T-helper 1 cell (primary cell): ENCODE measurements at regions not wholly inside any gene's neighbourhood (a gene's known extent, or its start where the extent isn't known, plus 50 kb on each side); places are given as distances from the start of the nearest gene placed in this dataset.
"Not testable (repeated sequence)": the region's sequence is repeated elsewhere in the genome, so short reads cannot be mapped to it uniquely, and the experiment has no call there.

Experiments used
- DNase-seq, 5 donors: peaks; one replicate each; pipeline ENCODE4 v3.0.0-alpha.2; 2012 to 2020

GRCh38 chr12:65656891-65657351, 167.4 kb upstream of the HMGA2 start:
- peak in 1 of 5 donors; percentile 55 for DNase-seq

DNA sequence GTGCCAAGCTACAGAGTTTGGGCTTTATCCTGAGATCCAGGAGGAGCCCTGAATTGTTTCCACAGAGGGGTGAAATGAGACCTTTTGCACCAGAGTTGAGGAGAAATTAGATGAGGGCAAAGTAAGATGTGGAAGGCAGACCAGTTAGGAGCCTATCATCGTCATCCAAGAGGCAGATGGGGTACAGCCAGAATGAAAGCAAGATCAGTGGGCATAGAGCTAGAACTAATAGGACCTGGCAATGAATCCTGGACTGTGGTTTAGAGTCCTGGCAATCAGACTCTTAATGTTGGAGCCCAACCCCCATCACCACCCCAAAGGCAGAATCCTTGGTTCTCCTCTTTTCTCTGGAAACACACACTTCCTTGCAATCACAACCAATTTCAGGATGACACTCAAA, 166.6 kb upstream of the HMGA2 start:
- DNase-seq = no peak

- no peak for DNase-seq
Observed at GRCh38 chr12:65658360-65658759, 165.9 kb upstream of the HMGA2 start.

DNA sequence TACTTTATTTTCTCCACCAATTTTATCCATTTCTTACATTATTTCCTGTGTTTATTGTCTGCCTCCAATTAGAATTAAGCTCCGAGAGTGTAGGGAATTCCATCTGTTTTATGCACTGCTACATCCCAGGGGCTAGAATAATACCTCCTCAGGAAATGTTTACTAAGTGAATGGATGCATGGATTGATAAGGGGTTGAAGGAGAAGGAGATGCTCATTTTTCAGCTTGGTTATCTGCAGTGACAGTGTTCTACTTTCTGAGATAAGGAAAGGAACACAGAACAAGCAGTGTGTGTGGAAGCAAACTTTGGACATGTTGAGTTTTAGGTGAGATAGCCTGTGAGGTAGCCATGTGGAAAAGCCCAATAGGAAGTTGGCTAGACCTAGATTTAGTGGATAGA, 164.6 kb upstream of the HMGA2 start:
- DNase-seq = no peak

GRCh38 chr12:65660096-65660495, 164.2 kb upstream of the HMGA2 start:
- DNase-seq = no peak

GRCh38 chr12:65660836-65661235, 163.4 kb upstream of the HMGA2 start:
- DNase-seq = no peak

DNA sequence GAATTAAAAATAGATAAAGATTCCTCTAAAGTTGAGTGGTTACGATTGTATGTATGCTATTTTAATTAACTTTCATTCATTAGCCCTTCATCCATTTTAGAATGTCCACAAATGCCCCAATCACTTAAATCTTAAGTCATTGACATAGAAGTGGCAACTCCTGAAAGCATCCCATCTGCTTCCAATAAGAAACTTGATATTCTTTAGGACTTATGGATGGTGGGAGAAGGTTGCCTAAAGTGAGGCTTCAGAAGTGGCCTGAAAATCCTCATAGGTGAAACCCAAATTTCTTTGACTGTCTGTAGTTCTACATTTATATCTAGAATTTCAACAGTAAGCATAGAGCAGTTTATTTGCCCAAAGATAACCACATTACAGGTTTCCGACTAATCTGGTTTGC, 161.7 kb upstream of the HMGA2 start:
- no peak for DNase-seq

- no peak for DNase-seq
Observed at GRCh38 chr12:65663097-65663496, 161.2 kb upstream of the HMGA2 start.

DNA sequence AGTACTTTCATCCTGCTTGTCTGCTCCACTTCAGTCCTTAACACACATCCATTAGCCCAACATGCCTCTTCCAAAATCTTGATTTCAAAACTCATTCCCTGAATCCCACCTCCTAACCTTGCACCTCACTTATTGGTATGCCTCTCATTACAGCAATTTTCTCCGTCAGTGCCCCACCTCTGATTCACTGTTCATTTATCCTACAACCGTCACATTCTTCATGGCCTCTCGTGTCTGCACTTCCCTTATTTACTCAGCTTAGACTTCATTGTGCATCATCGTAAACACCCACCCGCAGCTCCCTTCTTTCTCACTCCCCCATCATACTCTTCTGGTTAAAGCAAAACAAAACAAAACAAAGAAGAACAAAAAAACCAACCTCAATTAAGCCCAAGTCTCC, 160.6 kb upstream of the HMGA2 start:
- no peak for DNase-seq

- no peak for DNase-seq
Observed at GRCh38 chr12:65664715-65665250, 159.5 kb upstream of the HMGA2 start.

- no peak for DNase-seq
Observed at GRCh38 chr12:65665817-65666216, 158.5 kb upstream of the HMGA2 start.

DNA sequence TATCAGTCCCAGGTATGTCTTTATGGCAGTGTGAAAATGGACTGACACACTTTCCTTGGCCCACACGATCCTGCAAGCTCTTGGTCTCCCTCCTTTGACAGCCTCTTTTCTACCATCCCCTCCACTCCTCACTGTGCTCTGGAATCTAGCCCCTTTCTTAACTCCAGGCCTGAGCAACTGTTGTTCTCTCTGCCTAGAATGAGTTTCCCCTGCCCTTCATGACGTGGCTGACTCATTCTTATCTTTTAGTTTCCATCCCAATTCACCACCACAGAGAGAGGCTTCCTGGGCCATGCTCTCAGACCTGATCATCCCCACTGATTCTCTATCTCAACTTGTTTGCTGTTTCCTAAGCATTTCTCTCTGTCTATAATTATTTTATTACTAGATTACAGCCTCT, 157.4 kb upstream of the HMGA2 start:
- DNase-seq = peak in 1 of 5 donors; percentile 44

DNA sequence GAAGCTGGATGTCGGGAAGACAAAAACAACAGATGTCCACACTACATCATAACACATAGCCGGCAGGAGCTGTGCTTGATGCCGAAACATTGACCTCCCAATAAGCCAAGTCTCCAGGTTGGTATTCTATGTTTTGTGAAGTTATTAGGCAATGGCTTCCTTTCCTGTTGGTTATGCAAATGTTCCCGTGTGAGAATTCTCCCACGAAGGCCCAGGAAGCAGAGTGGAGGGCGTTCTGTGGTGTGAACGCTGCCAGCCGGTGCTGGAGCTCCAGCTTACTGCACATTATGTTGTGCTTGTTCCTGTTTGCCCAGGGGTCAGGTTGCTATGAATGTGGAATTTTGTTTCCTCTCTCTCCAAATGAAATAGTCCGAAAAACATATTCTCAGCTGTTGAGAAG, 156.4 kb upstream of the HMGA2 start:
- DNase-seq = no peak

DNA sequence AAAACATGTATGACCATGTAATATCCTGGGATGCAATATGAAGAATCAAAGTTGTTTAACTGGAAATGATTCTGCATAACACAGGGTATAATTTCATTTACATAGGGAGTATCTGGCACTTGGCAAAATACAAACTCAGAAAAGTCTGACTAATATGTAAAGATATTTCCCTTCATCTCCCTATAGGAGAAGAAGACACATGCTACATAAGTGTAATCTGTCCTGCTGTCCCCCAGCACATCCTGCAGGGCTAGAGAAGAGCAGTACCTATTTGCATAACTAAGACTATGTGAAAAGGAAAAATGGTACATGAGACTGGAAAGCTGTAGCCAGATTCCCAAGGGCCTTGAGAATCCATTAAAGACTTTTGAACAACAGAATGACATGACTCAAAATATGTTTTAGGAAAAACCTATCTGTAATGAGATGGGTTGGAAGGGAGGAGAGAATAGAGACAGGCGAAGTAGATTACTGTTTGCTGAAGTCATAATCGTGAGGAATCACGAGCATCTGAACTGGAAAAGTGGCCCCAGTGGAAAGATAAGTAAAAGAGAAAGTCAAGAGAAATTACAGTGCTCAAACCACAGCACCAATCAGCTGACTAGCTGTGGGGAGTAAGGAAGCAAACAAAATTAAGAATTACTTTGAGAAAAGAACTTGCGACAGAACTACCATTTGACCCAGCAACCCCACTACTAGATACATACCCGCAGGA, 155.1 kb upstream of the HMGA2 start:
- DNase-seq = no peak

DNA sequence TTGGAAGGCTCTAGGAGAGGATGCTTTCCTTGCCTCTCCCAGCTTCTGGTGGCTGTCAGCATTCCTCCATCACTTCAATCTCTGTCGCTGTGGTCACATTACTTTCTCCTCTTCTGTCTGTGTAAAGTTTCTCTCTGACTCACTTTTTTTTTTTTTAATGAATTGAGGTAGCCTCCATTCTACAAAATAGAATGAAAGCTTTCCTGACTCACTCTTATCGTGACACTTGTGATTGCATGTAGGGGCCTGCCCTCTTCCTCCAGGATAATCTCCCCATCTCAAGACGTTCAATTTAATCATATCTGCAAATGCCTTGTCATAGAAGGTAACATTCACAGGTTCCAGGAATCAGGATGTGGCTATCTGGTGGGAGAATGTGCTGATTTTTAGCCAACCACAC, 153.5 kb upstream of the HMGA2 start:
- no peak for DNase-seq

GRCh38 chr12:65672441-65672840, 151.8 kb upstream of the HMGA2 start:
- no peak for DNase-seq

DNA sequence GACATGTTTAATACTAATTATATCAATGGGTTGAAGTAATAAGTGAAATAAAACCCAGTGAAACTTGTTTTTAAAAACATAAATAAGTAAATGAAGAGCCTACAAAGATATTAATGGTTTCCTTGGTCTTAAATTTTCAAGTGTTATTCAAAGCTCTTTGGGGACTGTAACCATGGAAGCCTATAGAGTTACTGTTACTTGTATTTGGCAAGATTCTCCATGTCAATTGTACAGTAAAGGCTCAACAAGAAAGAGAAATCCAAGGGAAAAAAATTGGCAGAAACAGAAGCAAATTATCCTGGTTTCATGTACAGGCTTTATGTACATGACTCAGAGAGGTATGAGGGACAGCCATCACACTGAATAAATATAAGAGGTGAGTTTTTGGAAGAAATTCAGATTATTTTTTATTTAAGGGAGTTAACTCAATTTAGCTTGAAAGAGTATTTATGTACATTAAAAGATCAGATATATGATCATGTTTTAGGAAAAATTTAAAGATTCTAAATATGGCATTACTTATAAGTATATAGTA, 151.1 kb upstream of the HMGA2 start:
- no peak for DNase-seq

DNA sequence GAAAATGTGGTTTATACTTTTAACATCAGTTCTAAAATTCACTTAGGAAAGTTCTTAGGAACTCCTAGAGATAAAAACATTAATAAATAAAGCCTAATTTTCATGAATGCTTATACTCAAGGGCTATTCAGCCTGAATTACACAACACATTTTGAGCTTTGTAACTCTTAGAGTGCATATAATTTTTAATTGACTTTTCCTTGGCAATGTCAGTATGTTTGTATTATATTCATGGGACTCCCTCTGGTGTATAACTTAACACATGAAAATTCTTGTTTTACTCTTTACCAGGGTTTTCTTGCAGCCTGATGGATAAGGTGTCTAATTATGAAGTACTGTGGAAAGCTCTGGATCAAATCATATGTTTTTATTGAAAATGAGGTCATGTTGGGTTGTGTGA, 150.6 kb upstream of the HMGA2 start:
- no peak for DNase-seq

DNA sequence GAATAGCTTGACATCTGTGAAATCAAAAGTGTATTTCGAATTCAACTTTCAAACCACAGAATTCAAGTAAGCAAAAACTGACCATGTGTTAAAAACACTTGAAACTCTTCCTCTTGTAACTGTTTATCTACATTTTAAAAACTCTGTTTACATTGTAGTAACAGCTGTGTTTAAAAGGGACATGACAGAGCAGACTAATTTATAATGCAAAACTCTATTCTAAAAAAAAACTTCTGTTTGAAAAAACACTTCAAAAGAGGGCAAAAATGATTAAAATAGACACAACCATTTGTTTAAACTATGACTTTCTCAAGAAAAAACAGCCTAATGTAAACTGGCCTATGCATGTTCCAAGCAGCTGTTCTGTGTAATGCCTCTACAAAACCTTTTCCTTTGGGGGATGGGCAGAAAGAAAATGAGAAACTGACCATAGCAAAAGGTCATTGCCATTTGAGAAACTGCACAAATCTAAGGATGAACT, 149.1 kb upstream of the HMGA2 start:
- DNase-seq = no peak

DNA sequence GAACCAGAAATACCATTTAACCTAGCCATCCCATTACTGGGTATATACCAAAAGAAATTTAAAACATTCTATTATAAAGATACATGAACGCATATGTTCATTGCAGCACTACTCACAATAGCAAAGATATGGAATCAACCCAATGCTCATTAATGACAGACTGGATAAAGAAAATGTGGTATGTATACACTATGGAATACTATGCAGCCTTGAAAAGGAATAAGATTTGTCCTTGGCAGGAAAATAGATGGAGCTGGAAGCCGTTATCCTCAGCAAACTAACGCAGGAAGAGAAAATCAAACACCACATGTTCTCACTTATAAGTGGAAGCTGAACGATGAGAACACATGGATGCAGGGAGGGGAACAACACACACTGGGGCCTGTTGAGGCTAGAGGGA, 146.1 kb upstream of the HMGA2 start:
- DNase-seq = not testable (repeated sequence)

DNA sequence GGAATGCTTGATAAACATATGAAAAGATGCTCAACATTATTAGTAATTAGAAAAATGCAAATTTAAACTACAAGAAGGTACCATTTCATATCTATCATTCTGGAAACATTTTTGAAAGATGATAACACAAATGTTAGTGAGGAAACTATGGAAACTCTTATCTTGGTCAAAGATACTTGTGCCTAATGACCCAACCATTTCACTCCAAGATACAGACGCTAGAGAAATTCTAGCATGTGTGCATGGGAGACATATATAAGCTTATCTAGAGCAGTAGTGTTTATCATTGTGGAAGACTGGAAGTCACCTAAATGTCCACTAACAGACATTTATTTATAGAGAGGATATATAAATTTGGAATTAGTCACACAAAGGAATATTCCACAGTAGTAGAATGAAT, 143.1 kb upstream of the HMGA2 start:
- no peak for DNase-seq

DNA sequence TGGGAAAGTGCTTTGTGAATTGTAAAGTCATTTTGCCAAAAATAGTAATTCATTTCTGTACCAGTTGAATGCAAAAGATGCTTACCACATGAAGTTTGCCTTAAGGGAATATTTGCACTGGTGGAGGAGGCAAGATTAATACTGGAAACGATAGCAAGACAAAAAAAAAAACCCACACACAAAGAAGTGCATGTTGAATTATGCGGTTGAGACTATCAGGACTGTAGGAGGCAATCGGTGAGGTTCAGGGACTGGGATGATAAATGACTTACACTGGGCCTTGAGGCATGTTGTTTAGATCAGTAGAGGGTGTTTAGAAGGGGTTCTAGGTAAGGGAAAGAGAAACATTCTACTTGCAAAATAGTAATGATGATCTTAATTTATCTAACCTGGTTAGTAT, 142.2 kb upstream of the HMGA2 start:
- no peak for DNase-seq

- no peak for DNase-seq
Observed at GRCh38 chr12:65684906-65685305, 139.4 kb upstream of the HMGA2 start.

DNA sequence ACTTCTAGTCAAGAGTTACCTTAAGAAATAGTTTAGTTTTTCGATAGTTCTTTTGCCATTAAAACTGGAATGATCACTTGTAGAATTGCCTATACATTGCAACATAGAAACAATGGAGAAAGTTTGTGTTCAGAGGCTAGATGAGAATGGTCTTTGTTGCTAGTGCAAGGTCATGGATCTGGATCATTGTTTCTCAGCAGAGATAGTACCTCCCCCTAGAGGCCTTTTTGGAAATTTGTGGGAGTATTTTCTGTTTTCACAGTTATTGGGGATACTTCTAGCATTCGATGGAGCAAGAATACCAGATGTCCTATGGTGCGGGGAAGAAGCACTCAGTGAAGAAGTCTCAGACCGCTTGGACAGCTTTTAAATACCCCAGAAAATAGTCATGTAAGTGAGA, 138.8 kb upstream of the HMGA2 start:
- DNase-seq = no peak

- DNase-seq = no peak
Observed at GRCh38 chr12:65689508-65689907, 134.8 kb upstream of the HMGA2 start.
